HG02870 (cell line): ENCODE measurements at regions not wholly inside any gene's neighbourhood (a gene's known extent, or its start where the extent isn't known, plus 50 kb on each side); places are given as distances from the start of the nearest gene placed in this dataset.

Experiments
- ATAC-seq: cut with Tn5 transposase; IDR thresholded peaks from one replicate; pipeline ENCODE4 v1.9.1; 2021; ENCODE audit warnings: mild to moderate bottlenecking, moderate library complexity; ENCODE audit not compliant: unreplicated experiment

DNA sequence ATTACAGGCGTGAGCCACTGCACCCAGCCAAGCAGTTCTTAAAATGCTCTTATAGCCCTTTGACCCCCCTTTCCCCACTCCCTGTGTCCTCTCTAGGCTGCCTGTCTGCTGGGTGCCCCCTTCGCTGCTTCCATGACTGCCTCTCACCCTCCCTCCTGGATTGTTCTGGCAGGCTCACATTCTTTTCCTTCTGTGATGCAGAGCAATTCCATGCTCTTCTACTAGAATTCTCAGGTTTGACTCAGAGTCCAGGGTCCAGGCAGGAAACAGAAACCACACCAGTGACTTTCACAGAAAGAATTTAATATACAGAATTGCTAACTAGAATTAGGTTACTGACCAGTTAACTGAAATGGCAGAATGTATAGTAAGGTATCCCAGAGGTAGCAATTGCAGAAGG lies 244.8 kb downstream of the BAMBI start:
- ATAC-seq: no peak

- no peak for ATAC-seq
These were observed 245.5 kb downstream of the BAMBI start for GRCh38 chr10:28922861-28923260.

- no peak for ATAC-seq
These were observed 247.4 kb downstream of the BAMBI start for GRCh38 chr10:28924717-28925116.

DNA sequence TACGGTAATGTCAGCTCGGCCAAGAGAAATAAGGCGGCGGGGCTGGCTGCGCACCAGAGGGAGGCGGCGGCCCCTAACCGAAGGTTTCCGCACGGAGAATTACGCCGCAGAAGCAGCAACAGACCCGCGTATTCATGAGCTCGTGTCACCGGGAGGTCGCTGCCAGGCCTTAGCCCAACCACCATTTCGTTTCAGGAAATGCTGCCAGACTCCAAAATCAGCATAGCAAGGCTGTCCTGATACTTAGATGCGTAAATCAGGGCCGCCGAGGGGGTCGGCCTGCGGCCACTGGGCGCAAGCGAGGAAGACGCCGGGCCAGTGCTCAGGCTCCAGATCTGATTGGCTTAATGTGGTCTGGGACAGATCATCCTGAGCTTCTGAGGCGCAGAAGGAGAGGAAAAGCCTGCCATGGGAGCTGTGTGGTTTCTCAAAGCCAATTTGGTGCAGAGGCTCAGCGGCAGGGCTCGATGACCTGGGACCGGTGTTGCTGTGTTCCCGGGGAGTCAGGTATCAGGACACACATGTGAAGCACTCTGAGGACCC lies 247.9 kb downstream of the BAMBI start:
- no peak for ATAC-seq

- no peak for ATAC-seq
These were observed 249.6 kb downstream of the BAMBI start for GRCh38 chr10:28926932-28927331.

DNA sequence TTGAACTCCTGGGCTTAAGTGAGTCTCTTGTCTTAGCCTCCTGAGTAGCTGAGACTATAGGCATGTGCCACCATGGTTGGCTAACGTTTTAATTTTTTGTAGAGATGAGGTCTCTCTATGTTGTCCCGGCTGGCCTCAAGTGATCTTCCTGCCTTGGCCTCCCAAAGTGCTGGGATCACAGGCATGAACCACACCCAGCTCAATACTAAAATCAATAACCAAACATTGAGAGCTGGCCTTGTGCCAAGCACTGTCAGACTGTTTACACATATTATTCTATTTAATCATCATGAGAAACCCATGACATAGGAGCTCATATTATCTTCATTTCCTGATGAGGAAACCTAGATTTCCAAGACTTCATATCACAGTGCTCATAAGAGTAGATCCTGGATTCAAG lies 251.2 kb downstream of the BAMBI start:
- ATAC-seq: no peak

- ATAC-seq: no peak
These were observed 252.6 kb downstream of the BAMBI start for GRCh38 chr10:28929942-28930341.

GRCh38 chr10:28930514-28931495 lies 253.5 kb downstream of the BAMBI start:
- no peak for ATAC-seq

- ATAC-seq: no peak
These were observed 257.7 kb downstream of the BAMBI start for GRCh38 chr10:28935061-28935460.

DNA sequence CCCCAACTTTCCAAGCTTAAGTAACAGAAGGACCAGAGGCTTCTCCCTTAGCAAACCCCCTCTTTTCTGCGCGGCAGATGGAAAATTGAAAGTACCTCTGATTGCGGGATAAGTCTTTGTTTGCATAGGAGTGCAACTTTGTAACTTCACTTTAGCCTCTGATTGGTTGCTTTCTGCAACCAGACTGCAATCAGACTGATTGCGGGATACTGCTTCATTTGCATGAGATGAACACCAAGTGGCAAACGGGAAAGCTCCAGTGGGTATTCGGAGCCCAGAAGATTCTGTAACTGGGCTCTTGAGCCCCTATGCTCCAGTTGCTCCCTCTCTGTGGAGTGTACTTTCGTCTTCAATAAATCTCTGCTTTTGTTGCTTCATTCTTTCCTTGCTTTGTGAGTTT lies 260.6 kb downstream of the BAMBI start:
- ATAC-seq: no peak

DNA sequence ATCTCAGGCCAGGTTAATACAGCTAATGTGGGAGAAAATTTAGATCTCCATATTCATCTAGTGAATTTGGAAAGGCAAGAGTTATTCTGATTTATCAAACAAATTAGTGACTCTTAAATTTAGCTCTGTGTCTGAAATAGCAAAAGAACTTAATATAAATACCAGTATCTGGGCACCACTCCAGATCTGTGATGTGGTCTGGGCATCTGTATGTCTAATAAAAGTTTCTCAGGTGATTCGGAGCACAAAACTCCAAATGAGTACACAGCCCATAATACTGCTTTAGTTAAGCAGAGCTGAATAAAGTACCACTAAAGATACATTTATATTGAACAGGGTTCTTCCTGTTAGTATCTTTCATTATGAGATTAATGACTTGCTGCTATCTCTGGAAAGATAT lies 261.4 kb downstream of the BAMBI start:
- ATAC-seq: no peak

DNA sequence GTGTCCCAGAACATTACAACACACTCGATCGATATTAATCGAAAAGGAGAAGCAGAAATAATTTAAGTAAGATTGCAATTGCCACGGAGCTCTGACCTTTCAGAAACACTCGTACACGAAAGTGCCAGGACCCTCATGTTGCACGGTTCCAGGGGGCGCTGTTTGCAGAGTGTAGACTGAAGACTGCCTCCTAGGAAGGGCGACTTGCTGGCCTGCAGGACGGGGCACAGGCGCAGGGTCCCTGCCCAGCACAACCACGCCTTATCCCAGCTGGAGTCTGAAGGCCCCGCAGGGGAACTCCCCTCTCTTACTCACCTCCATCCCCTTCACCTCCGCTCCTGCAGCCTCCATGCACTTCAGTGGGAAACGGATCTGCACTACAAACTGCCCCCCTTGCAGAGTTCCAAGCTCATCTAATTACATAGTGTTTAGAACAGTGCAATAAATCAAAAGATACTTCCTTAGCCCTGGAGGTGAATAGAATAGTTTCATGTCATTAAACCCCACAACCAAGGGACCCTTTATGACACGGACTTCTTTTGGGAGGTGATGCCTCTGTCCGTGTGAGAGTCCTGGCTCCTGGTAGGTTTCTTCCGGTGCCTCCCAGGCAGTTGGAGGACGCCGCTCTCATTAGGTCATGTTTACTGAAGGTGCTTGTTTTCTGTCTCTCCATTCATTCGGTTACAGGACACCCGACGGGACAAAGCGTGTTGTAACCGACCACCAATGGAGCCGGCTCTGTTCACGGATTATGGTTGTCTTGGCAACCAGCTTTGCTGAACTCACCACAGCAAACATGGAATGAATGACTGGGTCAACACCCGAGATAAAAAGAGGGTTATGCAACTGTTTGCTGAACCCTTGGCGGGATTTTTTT lies 262.2 kb downstream of the BAMBI start:
- no peak for ATAC-seq

DNA sequence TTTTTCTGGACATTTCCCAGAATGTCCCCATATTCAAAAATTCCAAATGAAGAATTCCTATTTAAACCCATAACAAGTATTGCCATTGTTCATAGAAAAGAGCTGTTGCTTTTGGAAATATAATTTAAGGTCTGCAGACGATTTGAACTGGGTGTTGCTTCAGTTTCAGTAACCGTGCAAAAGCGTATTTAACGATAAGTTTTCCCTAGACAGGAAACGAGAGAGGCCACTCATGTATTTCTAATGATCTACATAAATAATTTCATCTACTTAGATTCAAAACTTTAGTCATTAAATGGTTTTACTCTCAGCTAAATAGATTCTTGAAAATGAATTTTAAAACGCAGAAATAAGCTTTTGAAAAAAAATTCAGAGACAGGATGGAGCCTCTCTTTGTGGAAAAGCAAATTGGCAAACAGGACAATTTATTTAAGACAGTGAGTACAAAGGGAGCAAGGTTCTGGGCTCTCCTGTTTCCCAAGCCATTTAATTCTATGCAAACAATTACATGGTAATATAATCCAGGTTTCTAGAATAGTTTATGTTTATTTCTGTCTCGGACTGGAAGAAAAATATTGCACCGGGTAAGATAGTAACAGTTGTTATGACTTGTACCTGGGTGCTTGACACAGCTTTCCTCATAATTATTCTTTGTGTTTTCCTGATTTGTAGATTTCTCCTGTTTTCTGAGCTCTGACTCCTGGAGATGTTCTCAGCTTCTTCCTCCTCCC lies 263.0 kb downstream of the BAMBI start:
- ATAC-seq: no peak

DNA sequence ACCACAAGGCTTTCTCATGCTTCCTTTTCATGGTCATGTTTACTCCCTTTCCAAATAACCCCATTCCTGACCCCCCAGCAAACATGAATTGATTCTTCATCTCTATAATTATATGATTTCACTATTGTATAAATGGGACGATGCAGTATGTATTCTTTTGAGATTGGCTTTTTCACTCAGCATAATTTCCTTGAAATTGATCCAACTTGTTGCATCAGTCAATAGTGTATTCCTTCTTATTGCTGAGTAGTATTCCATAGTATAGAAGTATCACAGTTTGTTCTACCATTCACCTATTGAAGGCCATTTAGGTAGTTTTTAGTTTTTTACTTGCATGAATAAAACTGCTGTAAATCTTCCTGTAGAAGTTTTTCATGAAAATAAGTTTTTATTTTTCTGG lies 264.7 kb downstream of the BAMBI start:
- ATAC-seq: no peak

DNA sequence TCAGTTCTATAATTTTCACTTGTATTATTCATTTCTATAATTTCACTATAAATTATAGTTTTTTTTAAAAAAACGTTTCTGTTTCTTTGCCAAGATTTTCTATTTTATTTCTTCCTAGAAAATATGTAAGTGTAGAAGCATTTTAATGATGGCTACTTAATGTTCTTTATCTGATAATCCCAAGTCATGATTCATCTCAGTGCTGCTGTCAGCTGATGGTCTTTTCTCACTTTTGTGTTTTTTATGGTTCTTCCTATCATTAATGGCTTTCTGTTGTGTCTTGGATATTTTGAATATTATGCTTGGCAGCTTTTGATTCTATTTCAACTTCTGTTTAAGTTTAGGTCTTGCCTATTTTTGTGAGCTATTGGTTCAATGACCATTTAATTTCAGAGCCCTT lies 268.6 kb downstream of the BAMBI start:
- no peak for ATAC-seq

DNA sequence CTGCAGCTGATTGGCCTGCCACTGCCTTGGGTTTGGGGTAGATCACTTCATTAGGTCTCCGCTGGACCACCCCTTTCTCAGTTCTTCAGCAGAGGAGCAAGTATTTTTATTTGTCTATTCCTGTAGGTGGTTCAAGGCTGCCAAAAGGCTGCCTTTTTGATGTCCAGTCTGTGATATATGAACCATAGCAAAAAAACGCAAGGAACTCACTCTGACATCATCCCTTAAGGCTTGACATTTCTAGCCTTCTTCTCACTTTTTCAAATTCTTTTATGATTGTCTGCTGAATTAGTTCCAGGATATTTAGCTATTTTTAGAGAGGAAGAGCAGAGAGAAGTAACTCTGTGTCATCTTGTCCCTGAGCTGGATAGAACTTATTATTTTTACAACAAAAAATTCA lies 269.2 kb downstream of the BAMBI start:
- ATAC-seq: no peak

GRCh38 chr10:28947171-28947570 lies 269.9 kb downstream of the BAMBI start:
- ATAC-seq: no peak

- no peak for ATAC-seq
These were observed 270.7 kb downstream of the BAMBI start for GRCh38 chr10:28948046-28948445.

DNA sequence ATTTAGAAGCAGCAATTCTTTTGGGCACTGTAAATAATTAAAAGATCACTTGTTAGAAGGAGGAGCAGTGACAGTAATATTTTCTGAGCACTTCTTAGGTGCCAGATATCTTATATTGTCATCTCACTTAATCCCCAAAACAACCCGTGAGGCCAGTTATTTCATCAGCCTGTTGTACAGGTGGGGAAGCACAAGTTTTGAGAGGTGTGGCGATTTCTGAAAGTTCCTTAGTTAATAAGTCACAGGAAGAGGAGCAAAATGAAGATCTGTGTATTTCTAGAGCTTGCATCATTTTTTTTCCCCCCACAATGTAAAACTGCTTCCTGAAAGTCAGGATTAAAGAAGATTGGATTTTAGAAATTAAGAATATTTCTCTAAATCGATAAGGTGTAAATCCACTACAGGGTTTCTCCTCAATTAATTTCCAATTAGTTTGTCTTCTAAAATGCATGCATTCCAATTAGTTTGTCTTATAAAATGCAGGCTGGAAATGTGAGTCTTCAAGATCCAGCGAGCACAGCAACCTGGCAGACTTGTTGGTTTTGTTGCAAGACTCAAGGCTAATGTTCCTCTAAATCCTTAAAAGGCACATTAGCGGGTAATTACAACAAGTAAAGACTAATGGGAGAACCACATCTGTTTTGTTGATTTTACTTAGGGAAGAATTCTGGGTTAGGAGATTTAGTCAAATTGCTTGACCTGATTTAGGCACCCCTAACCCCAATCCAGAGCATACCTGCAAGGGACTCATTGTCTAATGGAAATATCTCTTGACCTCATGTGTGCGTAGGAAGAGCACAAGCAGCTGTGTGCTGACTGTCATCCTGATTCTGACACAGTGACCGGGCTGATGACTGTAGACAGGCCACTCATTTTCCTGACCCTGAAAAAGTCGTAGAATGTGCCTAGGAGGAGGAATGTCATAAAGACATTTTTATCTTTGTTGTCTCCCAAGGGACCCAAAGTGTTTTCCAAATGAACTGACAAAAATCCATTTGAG lies 272.0 kb downstream of the BAMBI start:
- ATAC-seq: no peak

- ATAC-seq: no peak
These were observed 274.2 kb downstream of the BAMBI start for GRCh38 chr10:28951484-28951883.
